Keratinocyte (primary cell): ENCODE measurements at regions not wholly inside any gene's neighbourhood (a gene's known extent, or its start where the extent isn't known, plus 50 kb on each side); places are given as distances from the start of the nearest gene placed in this dataset.

ENCODE experiments used
- DNase-seq: peaks from one replicate; pipeline ENCODE4 v3.0.0-alpha.2; 2011; ENCODE audit warnings: low read depth, missing footprints, low spot score
- FAIRE-seq: peaks from 2 replicates; lab custom pipeline; 2011; peaks lifted over from hg19 to GRCh38; lab: Jason Lieb, UNC
- H2AFZ ChIP-seq: 2 replicates; pipeline ENCODE4 v1.6.0; 2012; ENCODE audit warnings: low read length, control low read depth, inconsistent platforms; ENCODE audit not compliant: control insufficient read depth
- H3K27ac ChIP-seq: 2 replicates; pipeline ENCODE4 v1.5.1; 2011; ENCODE audit warnings: low read length; ENCODE audit not compliant: control insufficient read depth, insufficient read depth
- H3K27me3 ChIP-seq: 3 replicates; pipeline ENCODE4 v1.6.0; 2011; ENCODE audit warnings: low read length; ENCODE audit not compliant: control insufficient read depth, insufficient read depth; ENCODE audit errors: extremely low read depth
- H3K36me3 ChIP-seq, 2 experiments: 2 replicates in 1 of 2; 3 replicates in 1 of 2; pipeline ENCODE4 v1.5.1; 2011; ENCODE audit warnings: low read length in 2 of 2, mild to moderate bottlenecking in 1 of 2; ENCODE audit not compliant: control insufficient read depth in 2 of 2, insufficient read depth in 2 of 2; ENCODE audit errors: extremely low read depth in 1 of 2
- H3K4me1 ChIP-seq: 3 replicates; pipeline ENCODE4 v1.5.1; 2011; ENCODE audit warnings: low read length; ENCODE audit not compliant: control insufficient read depth, insufficient read depth; ENCODE audit errors: extremely low read depth
- H3K4me2 ChIP-seq: 3 replicates; pipeline ENCODE4 v1.6.0; 2011; ENCODE audit warnings: low read depth, low read length; ENCODE audit not compliant: control insufficient read depth, insufficient read depth; ENCODE audit errors: extremely low read depth
- H3K4me3 ChIP-seq, 3 experiments: fragments of 200-600 bp in 1 of 3; sonication (generic) in 1 of 3; 2 replicates in 2 of 3; 3 replicates in 1 of 3; pipeline ENCODE4 v1.5.1; 2011 to 2016; ENCODE audit warnings: low read length in 3 of 3, mild to moderate bottlenecking in 3 of 3, control low read depth in 2 of 3, inconsistent platforms in 1 of 3, low read depth in 1 of 3, mixed read lengths in 1 of 3, mixed run types in 1 of 3, moderate library complexity in 1 of 3; ENCODE audit not compliant: control insufficient read depth in 2 of 3, insufficient read depth in 2 of 3; ENCODE audit errors: extremely low read depth in 1 of 3
- H3K79me2 ChIP-seq: 2 replicates; pipeline ENCODE4 v1.6.0; 2012; ENCODE audit warnings: low read length; ENCODE audit not compliant: control insufficient read depth, insufficient read depth
- H3K9ac ChIP-seq: 3 replicates; pipeline ENCODE4 v1.6.0; 2011; ENCODE audit warnings: low read length; ENCODE audit not compliant: control insufficient read depth, insufficient read depth; ENCODE audit errors: extremely low read depth
- H3K9me1 ChIP-seq: 3 replicates; pipeline ENCODE4 v1.6.0; 2011; ENCODE audit warnings: low read length; ENCODE audit not compliant: control insufficient read depth, insufficient read depth; ENCODE audit errors: extremely low read depth
- H3K9me3 ChIP-seq: 2 replicates; pipeline ENCODE4 v1.5.1; 2012; ENCODE audit warnings: low read depth, low read length; ENCODE audit not compliant: control insufficient read depth
- H4K20me1 ChIP-seq: 3 replicates; pipeline ENCODE4 v1.6.0; 2011; ENCODE audit warnings: low read length; ENCODE audit not compliant: control insufficient read depth, insufficient read depth; ENCODE audit errors: extremely low read depth
- CTCF ChIP-seq, 3 experiments: IDR thresholded peaks in 1 of 3; conservative IDR thresholded peaks in 1 of 3; optimal IDR thresholded peaks in 1 of 3; 2 replicates in 2 of 3; 3 replicates in 1 of 3; pipeline versions ENCODE3 to v1.5.1; 2011; ENCODE audit warnings: low read length in 3 of 3, mild to moderate bottlenecking in 3 of 3, moderate library complexity in 2 of 3, control low read depth in 1 of 3, inconsistent platforms in 1 of 3; ENCODE audit not compliant: insufficient read depth in 2 of 3; ENCODE audit errors: extremely low read depth in 1 of 3
- EZH2 ChIP-seq: IDR thresholded peaks from one replicate; pipeline ENCODE4 v1.6.1; 2012; ENCODE audit warnings: inconsistent platforms, mild to moderate bottlenecking, low read length, moderate library complexity
- dilution Hi-C: fragments of 300-500 bp; cut with MboI; formaldehyde crosslinking; loops from one replicate; pipeline ENCODE4 v1.7.0; 2020; ENCODE audit warnings: low sequenced_read_pairs; ENCODE audit not compliant: extremely low pct_ligation_motif_present

GRCh38 chr15:70343961-70344621 lies 246.4 kb upstream of the TLE3 start:
- H3K27me3 ChIP-seq: peaks cover 6% of the 10 kb centered on the region
- no peak overlapping the region for H3K9ac ChIP-seq
- no peaks in the 10 kb centered on the region for H3K36me3 ChIP-seq
- no peaks in the 10 kb centered on the region for H3K9me3 ChIP-seq
- dilution Hi-C loops: no loop called here
- H3K4me2 ChIP-seq: no peak overlapping the region
- H4K20me1 ChIP-seq: no peaks in the 10 kb centered on the region
- H3K4me1 ChIP-seq: peaks cover 7% of the 10 kb centered on the region
- no peaks in the 10 kb centered on the region for H3K9me1 ChIP-seq
- H3K4me3 ChIP-seq: no peak overlapping the region
- DNase-seq (no peak), FAIRE-seq (no peak)
- H2AFZ ChIP-seq: no peak overlapping the region
- TF ChIP-seq EZH2 (no peak), CTCF (optimal IDR thresholded peaks at IDR 0.05 in 1 of 3, IDR thresholded peaks at IDR 0.05 in 1 of 3, conservative IDR thresholded peaks at IDR 0.05 in 1 of 3; ENCODE audit: extremely low read depth in 1 of 3, insufficient read depth in 2 of 3, low read length in 3 of 3) (no peak)
- no peak overlapping the region for H3K27ac ChIP-seq
- no peaks in the 10 kb centered on the region for H3K79me2 ChIP-seq

- H3K9ac ChIP-seq: no peak overlapping the region
- peaks cover 6% of the 10 kb centered on the region for H3K27me3 ChIP-seq
- no peak overlapping the region for H3K27ac ChIP-seq
- H3K4me2 ChIP-seq: no peak overlapping the region
- H3K4me3 ChIP-seq: no peak overlapping the region
- DNase-seq: no peak
- dilution Hi-C loops: no loop called here
- TF ChIP-seq CTCF (optimal IDR thresholded peaks at IDR 0.05 in 1 of 3, IDR thresholded peaks at IDR 0.05 in 1 of 3, conservative IDR thresholded peaks at IDR 0.05 in 1 of 3; ENCODE audit: extremely low read depth in 1 of 3, insufficient read depth in 2 of 3, low read length in 3 of 3) (no peak), EZH2 (no peak)
- no peaks in the 10 kb centered on the region for H3K36me3 ChIP-seq
- no peaks in the 10 kb centered on the region for H3K9me1 ChIP-seq
- FAIRE-seq: no peak
- no peak overlapping the region for H2AFZ ChIP-seq
- H3K9me3 ChIP-seq: no peaks in the 10 kb centered on the region
- no peaks in the 10 kb centered on the region for H3K79me2 ChIP-seq
- H4K20me1 ChIP-seq: no peaks in the 10 kb centered on the region
- no peaks in the 10 kb centered on the region for H3K4me1 ChIP-seq
Observed at GRCh38 chr15:70342554-70343548, 245.1 kb upstream of the TLE3 start.
